AG09309 (cell line): ENCODE measurements at regions not wholly inside any gene's neighbourhood (a gene's known extent, or its start where the extent isn't known, plus 50 kb on each side); places are given as distances from the start of the nearest gene placed in this dataset.

Source experiments
- DNase-seq: peaks from one replicate; pipeline ENCODE4 v3.0.0-alpha.2; 2010; ENCODE audit warnings: low read depth
- H3K4me3 ChIP-seq: 2 replicates; pipeline ENCODE4 v1.5.1; 2011; ENCODE audit warnings: mild to moderate bottlenecking, low read depth, low read length, moderate library complexity; ENCODE audit not compliant: control insufficient read depth
- CTCF ChIP-seq: IDR thresholded peaks from 2 replicates; pipeline ENCODE4 v1.5.1; 2011; ENCODE audit warnings: mild to moderate bottlenecking, low read depth, low read length, inconsistent platforms; ENCODE audit not compliant: insufficient read depth, control insufficient read depth; ENCODE audit errors: missing control alignments

GRCh38 chr4:57911203-57911602 lies 801.0 kb upstream of the IGFBP7 start:
- no peak for TF ChIP-seq CTCF
- DNase-seq: no peak
- no peak overlapping the region for H3K4me3 ChIP-seq

GRCh38 chr4:57910151-57910550 lies 800.0 kb upstream of the IGFBP7 start:
- DNase-seq: no peak
- no peak overlapping the region for H3K4me3 ChIP-seq
- no peak for TF ChIP-seq CTCF

GRCh38 chr4:57905965-57906364 lies 795.8 kb upstream of the IGFBP7 start:
- H3K4me3 ChIP-seq: no peak overlapping the region
- TF ChIP-seq CTCF: no peak
- no peak for DNase-seq

- TF ChIP-seq CTCF: no peak
- H3K4me3 ChIP-seq: no peak overlapping the region
- no peak for DNase-seq
Observed at GRCh38 chr4:57877047-57877458, 766.9 kb upstream of the IGFBP7 start.

- DNase-seq: no peak
- no peak for TF ChIP-seq CTCF
- no peak overlapping the region for H3K4me3 ChIP-seq
Observed at GRCh38 chr4:57875829-57876392, 765.7 kb upstream of the IGFBP7 start.

- DNase-seq: no peak
- no peak for TF ChIP-seq CTCF
- H3K4me3 ChIP-seq: no peak overlapping the region
Observed at GRCh38 chr4:57866468-57867171, 756.4 kb upstream of the IGFBP7 start.
